ENCODE measurements at regions not wholly inside any gene's neighbourhood (a gene's known extent, or its start where the extent isn't known, plus 50 kb on each side); places are given as distances from the start of the nearest gene placed in this dataset.
"Not testable (repeated sequence)": the region's sequence is repeated elsewhere in the genome, so short reads cannot be mapped to it uniquely, and the experiment has no call there.

DNA sequence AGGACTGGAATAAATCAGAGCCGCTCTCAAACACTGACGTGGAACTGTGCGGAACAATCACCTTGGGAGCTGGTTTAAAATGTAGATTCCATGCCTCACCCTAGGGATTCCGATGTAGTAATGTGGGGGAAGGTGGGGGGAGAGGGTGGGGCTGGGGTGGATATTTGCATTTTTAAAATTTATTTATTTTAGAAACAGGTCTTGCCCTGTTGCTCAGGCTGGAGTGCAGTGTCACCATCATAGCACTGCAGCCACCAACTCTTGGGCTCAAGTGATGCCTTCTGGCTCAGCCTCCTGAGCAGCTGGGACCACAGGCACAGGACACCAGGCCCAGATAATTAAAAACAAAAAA, 101.9 kb upstream of the SEC22B start:
- DNase-seq (ENCODE audit: low spot score): not testable (repeated sequence)

DNA sequence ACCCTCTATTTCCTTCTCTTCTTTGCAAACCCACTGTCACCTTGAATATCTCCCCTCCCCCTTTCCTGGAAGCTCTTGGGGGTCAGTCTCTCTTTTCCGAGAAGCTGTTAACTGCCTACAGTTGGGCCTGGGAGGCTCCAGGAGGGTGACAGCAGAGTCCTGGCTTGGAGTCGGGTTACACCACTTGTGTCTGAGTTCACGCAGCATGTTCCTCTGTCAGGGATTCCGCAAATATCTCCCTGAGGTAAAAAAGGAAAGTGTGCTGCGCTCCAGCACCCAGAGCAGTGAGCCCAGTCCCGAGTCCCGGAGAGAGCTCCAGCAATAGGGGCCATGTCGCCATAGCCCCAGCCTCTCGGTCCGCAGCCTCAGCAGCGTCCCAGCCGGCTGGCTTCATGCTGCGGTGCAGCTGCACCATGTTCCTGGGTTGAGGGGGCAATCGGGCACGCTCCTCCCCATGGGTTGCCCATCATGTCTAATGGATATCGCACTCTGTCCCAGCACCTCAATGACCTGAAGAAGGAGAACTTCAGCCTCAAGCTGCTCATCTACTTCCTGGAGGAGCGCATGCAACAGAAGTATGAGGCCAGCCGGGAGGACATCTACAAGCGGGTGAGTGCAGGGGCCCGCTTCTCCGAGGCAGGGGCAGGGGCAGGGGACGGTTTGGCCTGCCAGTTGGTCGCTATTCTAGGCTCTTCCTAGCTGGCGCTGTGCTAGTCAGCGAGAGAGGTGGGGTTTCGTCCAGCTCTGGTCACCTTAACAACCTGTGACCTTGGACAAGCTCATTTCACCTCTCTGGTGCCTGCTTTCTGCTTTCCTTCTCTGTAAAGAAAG, 101.3 kb upstream of the SEC22B start:
- DNase-seq (ENCODE audit: low spot score): not testable (repeated sequence)

DNA sequence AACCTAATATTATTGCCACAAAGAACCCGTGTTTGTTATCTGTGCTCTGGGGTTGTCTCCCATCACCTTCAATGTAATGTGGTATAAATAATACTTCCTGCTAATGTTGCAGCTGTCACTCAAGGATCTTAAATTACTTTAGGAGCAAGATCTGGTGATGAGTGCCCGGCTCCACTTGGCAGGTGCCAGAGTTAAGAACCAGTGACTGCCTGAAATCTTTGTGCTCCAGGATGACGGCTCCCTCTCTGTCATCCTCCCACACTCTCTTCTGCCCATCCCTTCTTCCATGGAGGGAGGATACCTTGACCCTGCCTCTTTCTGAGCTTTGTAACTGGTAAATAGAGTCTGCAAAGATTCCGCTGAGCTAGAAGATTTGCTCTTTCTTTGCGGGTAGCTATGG, 100.4 kb upstream of the SEC22B start:
- DNase-seq (ENCODE audit: low spot score): not testable (repeated sequence)

DNA sequence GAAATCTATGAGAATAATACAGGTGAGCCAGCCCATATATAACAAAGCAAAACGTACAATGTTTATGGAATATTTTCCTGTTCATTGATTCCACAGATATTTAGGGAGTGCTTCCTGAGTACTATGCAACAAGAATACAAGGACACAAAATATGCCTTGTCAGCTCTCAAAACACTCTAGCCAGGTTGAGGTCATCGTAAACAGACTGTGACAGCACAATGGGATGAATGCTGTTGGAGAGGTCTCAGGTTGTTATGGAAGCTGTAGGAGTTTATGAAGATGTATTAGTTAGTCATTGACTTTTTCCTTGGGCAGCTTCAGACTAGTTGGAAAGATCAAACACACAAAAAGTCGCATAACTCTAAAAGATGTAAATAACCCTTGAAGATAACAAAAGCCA, 98.1 kb upstream of the SEC22B start:
- not testable (repeated sequence) for DNase-seq (ENCODE audit: low spot score)

DNA sequence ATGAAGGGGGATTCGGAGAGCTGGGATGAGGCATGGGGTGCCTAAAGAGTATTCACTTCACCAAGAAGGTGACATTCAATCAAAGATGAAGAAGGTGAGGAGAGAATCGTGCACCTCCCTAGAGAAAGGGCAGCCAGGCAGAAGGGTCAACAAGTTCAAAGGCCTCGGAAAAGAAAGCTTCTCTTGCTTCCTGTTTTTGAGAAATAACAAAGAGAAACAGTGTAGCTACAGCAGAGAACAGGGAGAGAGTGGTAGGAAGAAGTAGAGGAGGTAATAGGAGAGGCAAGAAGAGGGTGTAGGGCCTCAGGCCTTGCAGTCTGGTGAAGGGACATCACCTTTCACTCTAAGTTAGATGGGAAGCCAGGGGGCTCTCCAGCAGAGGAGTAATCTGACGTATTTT, 97.0 kb upstream of the SEC22B start:
- not testable (repeated sequence) for DNase-seq (ENCODE audit: low spot score)

DNA sequence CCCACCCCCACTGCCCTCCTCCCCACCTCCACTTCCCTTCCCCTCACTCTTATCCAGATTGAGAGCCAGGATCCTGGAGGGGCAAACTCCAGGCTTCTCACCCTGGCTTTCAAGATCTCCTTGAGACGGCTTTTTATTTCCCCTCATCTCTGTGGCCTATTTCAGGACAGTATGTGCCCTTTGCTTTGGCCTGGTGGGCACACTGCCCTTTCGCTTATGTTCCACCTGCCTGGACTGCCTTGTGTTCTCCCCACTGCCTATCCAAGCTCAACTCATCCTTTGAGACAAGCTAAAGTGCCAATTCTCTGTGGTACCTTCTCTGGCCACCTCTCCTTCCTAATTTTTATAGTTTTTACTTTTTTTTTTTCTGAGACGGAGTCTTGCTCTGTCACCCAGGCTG, 95.9 kb upstream of the SEC22B start:
- DNase-seq (ENCODE audit: low spot score): not testable (repeated sequence)

DNA sequence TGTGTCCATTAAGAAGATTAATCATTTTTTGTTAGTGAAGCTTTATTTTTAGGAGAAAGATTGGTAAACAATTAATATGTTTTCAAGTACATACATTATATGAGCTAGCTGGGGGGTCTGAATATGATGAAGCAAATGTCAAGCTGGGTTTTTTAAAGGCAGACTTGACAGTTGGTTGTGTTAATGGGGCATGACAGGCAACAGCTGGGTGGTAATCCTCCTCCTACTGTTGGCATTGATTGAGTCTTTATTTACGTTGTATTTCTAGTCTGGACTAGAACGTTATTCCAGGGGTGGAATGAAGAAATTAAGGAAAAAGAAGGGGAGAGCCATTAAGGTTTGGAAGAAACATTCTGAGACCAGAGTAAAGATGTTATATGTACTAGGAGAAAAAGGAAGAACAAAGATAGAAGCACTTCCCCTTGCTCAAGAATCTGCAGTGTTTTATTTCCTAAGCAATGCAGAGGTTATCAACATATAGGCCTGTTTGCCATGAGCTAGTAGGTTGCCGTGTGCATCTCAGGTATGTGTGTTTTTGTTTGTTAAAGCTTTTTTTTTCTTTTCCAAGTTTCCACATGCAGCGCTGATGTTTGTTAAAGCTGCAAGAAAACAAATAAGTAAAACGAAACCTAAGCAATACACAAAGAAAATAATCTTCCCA, 95.4 kb upstream of the SEC22B start:
- not testable (repeated sequence) for DNase-seq (ENCODE audit: low spot score)

DNA sequence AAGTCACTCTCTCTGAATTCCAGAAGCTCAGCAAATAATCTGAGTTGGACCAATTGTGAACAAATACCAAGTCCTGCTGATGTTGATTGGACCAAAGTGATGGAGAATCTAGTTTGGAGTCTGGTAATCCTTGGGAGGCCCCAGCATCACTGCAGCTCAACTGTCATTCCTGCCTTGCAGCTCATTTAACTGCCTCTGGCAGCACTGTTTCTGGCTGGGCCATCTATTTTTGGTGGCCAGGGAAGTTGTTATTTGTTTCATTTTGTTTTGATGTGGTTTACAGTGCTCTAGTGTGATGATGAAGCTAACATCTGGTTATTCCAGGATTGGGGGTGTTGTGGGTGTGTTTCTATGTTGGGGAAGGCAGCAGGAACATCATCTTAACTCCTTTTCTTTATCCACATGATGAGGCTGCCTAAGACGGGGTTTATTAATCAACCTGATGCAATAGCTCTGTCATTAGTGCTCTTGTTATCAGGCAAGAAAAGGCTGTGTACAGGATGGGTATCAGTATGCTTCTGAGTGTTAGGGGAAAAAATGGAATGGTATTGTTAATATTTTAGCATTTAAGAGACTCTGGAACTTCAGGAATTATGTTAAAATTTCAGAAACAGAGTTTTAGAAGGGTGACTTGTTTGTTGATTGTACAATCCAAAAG, 91.7 kb upstream of the SEC22B start:
- not testable (repeated sequence) for DNase-seq (ENCODE audit: low spot score)

DNA sequence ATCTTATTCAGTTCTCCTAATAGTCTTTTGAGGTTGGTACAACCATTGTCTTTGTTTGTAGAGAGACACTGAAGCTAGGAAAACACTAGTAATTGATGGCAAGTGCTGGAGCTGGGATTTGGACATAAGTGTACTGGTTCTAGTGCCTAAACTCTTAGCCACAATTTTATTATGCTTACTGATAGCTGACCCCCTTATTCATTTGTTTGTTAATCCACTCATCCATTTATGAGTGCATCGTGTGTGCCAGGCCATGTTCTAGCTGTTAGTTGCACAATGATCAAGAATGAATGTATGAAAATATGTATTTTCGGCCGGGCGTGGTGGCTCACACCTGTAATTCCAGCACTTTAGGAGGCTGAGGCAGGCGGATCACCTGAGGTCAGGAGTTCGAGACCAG, 88.2 kb upstream of the SEC22B start:
- DNase-seq (ENCODE audit: low spot score): not testable (repeated sequence)

DNA sequence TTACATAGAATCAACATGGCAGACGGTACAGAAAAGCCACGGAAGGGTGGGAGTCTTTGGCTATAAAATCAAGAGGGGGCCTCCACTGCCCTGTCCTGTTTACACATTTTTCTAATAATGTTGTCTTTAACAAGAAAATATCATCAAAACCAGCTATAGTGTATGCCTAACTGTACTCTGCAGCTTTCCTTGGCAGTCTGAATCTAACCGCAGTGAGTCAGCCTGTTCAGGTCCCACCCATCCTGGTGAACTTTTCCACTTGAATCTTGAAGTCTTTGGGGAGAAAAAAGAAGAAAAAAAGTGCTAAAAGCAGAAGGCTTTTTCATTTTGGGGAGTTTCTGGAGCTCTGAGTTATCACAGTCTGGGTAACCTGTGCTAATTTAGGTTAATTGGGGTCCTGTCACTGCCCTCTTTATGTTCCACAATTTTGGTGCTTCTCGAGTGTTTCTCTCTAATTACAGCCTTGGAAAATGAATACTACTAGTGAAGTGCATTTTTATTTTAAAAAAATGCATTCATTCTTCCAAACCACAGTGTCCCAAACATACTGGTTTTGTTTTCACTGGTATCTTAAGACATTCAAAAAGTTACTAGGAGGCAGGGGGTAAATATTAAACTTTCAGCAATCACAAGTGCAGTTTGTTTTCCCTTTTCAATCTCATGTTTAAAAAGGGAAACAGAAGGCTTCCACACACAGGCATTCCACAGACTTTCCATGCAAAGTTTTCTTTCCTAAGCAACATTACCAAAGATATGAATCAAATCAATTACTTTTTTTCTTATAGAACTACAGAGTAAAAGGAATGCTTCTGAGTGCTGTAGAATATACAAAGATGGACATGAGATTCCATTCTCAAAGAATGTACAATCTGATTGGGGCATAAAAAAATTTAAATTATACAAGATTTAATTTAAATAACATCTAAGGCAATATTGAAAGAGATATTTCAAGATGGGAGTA, 86.8 kb upstream of the SEC22B start:
- DNase-seq (ENCODE audit: low spot score): not testable (repeated sequence)

DNA sequence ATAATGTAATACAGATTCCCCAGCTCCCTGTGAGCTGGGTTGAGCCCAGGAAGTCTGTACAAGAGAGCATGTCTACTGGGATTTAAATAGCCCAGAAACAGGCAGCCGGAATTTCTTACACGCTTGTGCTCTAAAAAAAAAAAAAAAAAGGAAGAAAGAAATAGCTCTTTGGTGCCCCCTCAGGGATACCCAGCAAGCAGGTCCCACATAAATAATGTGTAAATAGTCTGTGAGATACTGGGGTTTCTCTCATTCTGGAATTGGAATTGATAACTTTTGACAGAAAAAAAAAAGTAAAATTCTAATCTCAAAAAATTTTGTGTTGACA, 81.4 kb upstream of the SEC22B start:
- DNase-seq (ENCODE audit: low spot score): not testable (repeated sequence)

DNA sequence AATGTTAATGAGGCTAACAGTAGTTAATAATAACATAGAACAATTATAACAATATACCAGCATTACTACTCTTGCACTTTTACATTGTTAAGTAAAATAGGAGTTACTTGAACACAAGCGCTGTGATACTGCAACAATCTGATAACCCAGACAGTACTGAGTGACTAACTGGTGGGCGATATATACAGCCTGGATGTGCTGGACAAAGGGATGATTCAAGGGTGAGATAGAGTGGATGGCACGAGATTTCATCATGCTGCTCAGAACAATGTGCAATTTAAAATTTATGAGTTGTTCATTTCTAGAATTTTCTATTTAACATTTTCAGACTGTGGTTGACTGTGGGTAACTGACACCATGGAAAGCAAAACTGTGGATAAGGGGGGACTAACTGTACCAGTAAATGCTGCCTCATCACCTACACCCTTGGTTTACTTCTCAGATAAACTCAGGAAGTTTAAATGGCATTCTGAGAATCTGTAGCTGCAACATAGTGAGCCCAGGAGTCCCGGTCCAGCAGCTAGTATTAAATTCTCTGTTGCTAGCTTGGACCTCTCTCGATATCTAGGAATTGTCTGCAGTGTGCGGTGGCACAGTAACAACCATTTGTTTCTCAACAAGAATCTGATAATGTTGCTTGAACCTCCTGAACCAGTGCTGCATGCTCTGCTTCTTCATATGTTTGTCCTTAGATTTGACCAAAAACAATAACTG, 80.9 kb upstream of the SEC22B start:
- not testable (repeated sequence) for DNase-seq (ENCODE audit: low spot score)

DNA sequence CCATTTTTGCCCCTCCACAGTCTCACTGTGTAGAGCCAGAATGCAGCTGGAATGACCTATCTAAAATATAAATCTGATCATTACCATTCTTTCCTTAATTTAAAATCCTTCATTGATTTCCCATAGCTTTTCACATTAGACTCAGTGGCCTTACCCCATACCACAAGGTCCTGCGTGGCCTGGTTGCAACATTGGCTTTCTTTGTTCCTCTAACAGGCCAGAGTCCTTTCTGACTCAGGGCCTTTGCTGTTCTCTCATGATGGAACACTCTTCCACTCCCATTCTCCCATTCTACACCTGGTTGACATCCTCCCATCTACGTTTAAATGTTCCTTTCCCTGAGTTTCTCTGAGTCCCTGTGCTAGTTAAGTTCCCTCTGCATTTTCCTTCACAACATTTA, 74.4 kb upstream of the SEC22B start:
- DNase-seq (ENCODE audit: low spot score): not testable (repeated sequence)

DNA sequence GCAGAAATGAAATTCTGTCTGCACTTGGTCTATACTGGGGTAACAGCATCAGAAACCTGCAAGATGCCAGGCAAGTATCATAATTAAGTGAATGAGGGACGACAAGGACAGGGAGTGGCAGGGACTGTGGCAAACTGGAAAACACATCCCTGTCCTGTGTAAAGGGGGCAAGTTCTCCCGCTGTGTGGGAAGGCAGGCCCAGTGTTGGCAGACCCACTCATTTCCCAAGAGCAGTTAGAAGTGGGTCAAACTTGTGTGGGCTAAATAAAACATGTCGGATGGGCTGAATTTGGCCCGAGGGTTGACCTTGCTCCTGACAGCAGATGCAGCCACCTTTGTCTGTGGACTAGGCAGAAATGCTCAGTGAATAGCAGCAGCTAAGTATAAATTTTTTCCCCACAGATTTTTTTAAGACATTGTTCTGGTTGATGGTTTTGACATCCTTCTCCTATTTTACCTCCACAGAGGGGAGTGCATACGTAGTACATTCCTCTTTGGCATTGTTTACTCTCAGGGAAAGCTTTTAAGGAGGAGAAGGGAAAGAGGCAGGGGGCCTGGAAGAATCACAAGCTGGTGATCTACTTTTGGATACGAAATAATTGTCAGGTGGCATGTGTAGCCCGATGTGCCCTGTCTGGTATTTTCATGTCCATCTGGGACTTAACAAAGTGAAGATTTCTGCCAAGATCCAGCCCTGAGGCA, 72.6 kb upstream of the SEC22B start:
- not testable (repeated sequence) for DNase-seq (ENCODE audit: low spot score)

DNA sequence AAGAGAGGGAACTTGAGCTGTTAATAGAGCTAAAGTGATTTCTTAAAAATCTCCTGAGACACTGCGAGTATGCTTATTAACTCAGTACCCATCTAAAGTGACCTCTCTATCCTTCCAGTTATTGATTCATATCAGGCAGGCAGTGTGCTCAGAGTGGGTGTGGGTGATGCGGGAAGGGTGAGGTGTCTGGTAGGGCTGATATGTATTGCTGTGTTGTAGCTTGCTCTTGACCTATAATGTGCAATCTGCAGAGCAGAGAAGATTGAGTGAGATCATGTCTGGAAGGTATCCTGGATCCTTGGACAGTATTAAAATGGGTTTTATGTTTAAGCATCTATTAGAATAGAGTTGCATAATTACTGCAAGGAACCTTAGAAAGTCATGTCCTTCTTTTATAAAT, 71.9 kb upstream of the SEC22B start:
- DNase-seq (ENCODE audit: low spot score): not testable (repeated sequence)

DNA sequence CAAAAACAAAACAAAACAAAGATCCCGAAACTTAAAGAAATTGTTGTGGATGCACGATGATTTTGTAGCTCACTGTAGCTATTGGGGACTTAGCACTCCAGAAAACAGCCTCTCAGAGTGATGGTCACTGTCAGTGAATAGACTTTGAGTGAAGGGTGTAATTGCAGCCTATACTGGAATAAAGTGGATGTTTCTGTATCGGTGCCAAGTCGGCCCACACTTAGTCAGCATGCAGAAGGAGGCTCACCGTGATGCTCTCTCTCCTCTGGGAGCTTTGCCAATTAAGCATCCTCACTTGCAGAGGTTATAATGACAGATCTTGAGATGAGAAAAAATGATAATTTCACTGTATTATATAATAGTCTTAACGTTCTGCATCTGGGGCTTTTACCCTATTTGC, 67.5 kb upstream of the SEC22B start:
- not testable (repeated sequence) for DNase-seq (ENCODE audit: low spot score)

DNA sequence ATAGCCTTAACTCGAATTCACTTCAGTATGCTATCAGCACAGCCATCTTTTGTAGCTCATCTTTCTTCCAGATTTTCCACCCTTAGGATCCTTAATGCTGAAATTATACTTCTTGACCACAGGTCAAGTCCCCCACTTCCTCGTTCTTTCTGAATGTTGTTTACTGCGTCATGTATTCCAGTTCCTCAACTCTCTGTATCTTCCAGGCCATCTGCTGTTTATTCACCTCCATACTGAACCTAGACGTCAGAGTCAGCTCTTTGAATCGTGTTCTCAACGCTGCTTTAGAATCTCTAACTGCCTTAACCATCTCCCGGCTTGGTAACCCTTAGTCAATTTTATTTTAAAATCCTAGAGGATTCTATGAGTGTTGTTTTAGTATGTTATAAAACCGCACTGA, 66.3 kb upstream of the SEC22B start:
- not testable (repeated sequence) for DNase-seq (ENCODE audit: low spot score)

DNA sequence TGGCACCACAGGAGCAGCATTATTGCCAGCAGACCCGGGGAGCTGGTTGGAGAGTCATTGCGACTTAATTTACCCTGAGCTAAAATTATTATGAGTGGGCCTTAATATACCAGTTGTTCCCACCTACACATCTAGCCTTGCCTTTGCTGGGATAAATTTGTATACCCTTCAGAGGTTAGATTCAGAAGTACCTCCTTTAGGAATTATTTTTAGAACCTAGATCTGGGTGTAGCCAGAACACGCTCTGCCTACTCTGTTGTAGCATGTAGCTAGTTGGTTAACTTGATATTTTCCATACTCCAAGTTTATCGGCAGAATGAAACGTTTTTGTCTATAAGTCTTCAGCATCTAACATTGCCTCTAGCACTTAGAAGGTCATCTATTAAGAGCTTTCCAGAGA, 65.5 kb upstream of the SEC22B start:
- DNase-seq (ENCODE audit: low spot score): not testable (repeated sequence)

DNA sequence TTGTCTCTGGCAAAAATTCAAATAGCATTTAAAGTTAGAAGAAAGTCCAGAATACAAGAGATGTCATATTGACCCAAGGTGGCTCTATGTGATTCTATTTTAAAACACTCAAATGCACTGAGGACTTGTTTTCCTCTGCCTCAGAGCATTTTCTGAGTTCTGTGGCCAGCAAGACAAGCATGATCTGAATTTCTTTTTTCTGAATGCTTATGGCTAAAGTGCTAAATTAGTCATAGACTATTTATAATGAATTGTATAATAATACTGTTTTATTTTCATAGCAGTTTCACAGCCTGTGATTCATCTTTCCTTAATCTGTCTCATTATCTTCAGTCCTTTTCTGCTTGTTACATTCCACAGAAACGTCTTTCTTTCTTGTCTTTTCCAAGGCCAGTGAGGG, 63.9 kb upstream of the SEC22B start:
- not testable (repeated sequence) for DNase-seq (ENCODE audit: low spot score)

DNA sequence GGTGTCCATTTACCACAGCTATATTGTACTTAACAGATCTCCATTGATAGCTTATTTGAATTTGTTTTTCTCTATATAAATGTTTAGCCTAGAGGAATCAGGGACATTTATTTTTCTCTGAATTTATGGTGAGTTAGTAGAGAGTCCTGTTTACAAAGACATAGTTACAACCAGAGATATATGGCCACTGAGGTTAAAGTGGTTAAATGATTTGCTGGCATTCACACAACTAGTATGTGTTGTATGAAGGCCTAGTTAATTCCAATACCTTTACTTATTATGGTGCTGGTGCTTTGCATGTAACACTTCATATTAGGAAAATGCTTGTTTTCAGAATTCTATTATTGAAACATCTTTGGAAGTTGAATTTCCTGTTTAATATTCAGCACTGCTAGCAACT, 63.0 kb upstream of the SEC22B start:
- not testable (repeated sequence) for DNase-seq (ENCODE audit: low spot score)

DNA sequence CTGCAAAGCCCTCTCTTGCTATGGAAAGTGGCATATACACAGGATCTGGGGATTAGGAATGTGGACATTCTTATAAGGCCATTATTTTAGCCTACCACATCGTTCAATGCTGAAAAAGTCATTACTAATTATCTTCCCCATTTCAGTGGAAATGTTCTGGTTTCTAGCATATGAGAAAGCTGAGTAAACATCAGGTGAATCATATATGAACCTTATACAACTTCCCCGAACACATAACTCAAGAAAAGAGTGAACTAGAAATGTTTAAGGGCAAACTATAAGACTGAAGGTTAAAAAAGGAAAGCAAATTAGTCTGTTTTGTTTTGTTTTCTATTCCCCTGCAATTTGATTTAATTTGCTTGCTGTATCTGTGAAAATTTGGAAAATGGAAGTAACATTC, 62.5 kb upstream of the SEC22B start:
- not testable (repeated sequence) for DNase-seq (ENCODE audit: low spot score)
